ENCODE measurements at regions not wholly inside any gene's neighbourhood (a gene's known extent, or its start where the extent isn't known, plus 50 kb on each side); places are given as distances from the start of the nearest gene placed in this dataset.

- no peak for DNase-seq
Measured at GRCh38 chr9:89865981-89866380, 261.2 kb downstream of the GADD45G start.

GRCh38 chr9:89866701-89867100 lies 261.9 kb downstream of the GADD45G start:
- DNase-seq = no peak

GRCh38 chr9:89868100-89868499 lies 263.3 kb downstream of the GADD45G start:
- no peak for DNase-seq

DNA sequence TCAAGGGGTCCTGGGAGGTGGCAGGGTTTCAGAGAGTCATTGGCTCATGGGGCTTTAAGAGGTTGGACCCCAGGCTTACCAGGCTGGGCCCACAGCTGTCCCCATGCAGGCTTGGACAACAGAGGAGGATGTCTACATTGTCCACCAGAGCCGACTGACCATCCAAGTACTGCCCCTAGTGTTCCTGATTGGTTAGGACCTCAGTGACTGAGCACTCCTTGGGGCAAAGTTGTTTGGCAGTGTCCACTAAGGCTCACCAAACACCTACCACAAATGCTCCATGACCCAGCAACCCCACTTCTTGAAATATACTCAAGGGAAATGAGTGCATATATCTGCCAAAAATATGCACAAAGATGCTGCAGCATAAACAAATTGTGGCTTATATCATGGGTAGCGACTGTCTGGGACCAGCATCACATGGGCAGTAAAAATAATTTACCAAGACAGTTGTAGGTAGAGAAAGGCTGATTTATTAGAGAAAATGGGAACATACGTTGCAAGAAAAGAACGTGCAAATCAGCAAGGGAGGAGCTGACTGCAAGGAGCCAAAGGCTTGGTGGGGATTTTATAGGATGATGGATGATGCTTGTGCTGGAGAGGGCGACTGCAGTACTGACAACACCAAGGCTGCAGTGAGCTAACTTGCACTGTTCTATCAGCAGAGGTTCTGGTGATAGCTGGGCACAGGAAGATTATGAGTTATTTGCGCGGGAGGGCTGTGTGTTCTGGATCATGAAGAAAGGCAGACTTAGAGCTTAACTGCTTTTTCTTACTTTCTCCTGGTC lies 265.2 kb downstream of the GADD45G start:
- DNase-seq = no peak

DNA sequence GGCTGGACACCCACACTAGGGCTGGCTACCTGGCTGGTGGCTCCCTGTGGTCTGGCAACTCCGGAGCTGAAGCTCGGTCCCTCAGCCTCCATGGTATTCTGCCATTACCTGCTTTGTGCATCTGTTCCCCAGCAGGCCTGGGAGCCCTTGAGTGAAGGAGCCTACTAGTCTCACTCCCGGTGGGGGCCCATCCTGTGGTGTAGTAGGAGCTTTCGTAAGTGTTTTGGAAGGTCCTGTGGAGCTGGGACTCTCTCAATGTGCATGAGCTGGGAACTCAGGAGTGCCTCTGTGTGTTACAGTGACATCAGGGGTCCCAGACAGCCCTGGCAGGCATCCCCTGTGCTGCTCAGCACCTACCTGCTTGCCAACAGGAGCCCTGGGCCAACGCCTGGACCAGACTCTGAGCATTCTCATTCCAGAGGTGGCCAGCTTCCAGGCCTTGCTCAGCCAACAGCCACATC lies 267.1 kb downstream of the GADD45G start:
- DNase-seq = no peak

DNA sequence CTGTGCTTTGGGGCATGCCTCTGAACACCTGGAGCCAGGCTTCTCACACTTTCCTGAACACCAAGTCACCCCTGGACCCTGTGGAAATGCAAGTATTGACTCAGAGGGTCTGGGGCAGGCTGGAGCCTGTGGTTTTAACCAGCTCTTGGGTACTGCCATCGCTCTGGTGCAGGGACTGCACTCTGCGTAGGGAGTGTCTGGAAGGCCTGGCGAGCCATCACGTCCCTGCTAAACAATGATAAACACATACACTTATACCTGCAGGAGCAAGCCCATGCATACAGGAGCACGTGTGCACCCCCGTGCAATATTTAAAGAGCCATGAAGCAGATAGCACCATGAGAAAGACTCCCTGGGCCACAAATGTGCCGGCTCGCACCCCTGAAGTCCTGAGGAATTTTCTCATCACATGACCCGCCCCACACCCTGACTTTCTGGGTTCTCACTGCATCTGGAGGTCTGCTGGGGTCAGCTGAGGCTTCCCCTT lies 267.7 kb downstream of the GADD45G start:
- DNase-seq = no peak

GRCh38 chr9:89872913-89873707 lies 268.3 kb downstream of the GADD45G start:
- no peak for DNase-seq

- DNase-seq = no peak
Measured at GRCh38 chr9:89873801-89874200, 269.0 kb downstream of the GADD45G start.

- no peak for DNase-seq
Measured at GRCh38 chr9:89874351-89875321, 269.8 kb downstream of the GADD45G start.

DNA sequence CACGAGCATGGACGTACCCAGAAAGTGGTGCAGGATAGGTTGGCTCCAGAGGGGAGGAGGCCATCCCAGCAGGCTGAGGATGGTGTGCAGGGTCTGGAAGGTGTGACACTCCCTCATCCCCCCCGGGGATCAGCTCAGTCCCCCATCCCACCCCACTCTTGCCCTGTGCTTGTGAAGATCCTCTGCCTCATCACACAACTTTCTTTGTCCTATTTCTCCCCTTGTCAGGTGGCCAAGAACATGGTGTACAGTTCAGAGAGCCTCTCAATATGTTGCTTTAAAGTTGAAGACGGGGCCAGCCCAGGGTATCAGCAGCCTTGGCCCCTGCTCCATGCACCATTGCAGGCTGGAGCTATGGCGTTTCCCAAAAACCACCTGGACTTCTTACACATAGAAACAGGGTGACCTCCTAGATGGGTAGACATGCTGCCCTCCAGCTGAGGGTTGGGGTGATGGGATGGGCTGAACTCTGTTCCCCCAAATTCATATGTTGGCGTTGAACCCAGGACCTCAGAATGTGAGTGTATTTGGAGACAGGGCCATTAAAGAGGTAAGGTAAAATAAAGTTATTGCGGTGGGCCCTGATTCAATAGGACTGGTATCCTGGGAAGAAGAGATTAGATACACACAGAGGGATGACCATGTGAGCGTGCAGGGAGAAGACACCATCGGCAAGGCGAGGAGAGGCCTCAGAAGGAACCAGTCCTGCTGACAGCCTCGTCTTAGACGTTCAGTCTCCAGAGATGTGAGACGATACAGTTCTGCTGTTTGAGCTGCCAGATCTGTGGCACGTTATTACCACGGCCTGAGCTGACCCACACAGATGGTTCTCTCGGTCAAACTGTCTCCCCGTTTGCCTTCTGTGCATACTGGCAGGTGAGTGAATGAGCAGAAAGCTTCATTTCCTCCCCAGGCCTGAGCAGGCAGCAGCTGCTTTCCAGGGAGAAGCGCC lies 272.5 kb downstream of the GADD45G start:
- DNase-seq = no peak

GRCh38 chr9:89878003-89878411 lies 273.2 kb downstream of the GADD45G start:
- no peak for DNase-seq

- DNase-seq = peak; percentile 61
Measured at GRCh38 chr9:89878687-89879086, 273.9 kb downstream of the GADD45G start.

GRCh38 chr9:89879276-89879675 lies 274.5 kb downstream of the GADD45G start:
- no peak for DNase-seq

- DNase-seq = no peak
Measured at GRCh38 chr9:89879701-89880100, 274.9 kb downstream of the GADD45G start.

DNA sequence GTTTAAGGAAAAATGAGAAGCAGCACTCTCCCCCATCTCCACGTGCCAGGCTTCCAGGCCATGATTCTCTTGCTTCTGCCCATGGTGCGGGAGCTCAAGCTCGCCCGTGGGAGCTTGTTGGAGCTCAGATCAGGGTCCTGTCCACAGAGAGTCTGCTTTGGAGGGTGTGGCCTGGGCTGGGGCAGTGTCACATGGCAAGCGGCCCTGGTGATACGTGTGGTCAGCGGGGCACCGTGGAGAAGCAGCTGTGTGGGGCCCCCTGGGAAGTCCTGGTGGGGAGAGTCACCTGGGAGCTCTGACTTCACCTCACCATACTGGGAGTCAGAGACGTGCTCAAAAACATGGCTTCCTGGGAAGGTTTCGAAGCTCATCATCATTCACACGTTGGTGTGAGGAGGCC lies 275.3 kb downstream of the GADD45G start:
- DNase-seq = no peak

- no peak for DNase-seq
Measured at GRCh38 chr9:89880721-89881120, 275.9 kb downstream of the GADD45G start.

DNA sequence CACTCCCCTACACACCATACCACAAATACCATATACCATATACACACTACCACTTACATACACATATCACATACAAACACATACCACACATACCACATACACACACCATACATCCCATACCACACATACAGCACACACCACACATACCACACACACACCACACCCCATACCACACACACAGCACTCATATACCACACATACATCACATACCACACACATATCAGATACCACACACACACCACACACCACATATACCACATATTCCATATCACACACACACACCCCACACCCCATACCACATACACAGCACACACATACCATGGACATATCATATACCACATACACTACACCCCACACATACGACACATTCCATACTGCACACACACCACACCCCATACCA lies 276.6 kb downstream of the GADD45G start:
- DNase-seq = no peak

DNA sequence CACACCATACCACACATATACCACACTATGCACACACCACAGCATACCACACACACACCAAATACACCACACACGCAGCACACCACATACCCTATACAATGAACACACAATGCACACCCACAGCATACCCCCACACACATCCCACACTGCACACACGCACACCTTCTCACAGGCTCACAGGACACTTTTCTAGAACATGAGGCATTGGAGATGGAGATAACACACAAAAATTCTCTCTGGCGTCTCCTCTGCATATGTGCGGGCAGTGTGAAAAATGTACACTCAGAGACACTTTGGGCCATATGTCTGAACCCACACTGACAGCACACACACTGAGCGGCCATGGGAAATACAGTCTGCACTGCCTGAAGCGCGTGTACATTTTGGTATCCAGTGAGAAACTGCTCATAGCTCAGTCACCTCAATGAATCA lies 278.1 kb downstream of the GADD45G start:
- no peak for DNase-seq

- DNase-seq = no peak
Measured at GRCh38 chr9:89883401-89884341, 278.9 kb downstream of the GADD45G start.
